Stimulated activated CD4-positive, alpha-beta T cell treated with anti-CD3 and anti-CD28 coated beads, Interleukin-4, amount 100 ng/mL, for 1 hour (primary cell): ENCODE measurements at regions not wholly inside any gene's neighbourhood (a gene's known extent, or its start where the extent isn't known, plus 50 kb on each side); places are given as distances from the start of the nearest gene placed in this dataset.

ENCODE experiments used
- DNase-seq: peaks from one replicate; pipeline ENCODE4 v3.0.0-alpha.2; 2020

DNA sequence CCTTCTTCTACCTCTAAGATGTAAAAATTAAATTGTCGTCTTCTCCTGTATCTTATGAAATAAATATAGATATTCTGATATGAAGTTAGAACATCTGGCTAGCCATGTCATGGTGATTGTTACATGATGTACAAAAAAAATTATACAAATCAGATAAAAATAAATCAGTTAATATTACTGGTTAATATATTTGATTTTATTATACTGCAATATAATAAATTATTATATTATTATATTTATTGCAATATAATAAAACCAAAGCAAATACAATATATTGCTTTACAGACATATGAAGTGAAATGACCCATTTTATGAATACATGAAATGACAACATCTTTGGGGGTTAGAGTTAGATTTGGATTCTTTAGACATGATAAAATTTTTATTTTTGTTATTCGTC lies 72.3 kb upstream of the NAALADL2 start:
- no peak for DNase-seq

DNA sequence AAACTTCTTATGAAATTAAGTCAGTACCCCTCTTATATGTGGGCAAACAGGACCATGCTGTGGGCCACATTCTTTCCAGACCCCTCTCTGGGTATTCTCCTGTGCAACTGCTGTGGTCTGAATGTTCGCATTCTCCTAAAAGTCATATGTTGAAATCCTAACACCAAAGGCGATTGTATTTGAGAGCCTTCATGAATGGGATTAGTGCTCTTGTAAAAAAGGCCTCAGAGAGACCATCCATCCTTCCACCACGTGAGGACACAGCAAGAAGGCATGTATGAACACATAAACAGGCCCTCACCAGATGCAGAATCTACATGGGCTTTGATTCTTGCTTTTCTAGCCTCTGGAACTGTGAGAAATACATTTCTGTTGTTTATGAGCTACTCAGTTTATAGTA lies 68.0 kb upstream of the NAALADL2 start:
- DNase-seq, result no peak

DNA sequence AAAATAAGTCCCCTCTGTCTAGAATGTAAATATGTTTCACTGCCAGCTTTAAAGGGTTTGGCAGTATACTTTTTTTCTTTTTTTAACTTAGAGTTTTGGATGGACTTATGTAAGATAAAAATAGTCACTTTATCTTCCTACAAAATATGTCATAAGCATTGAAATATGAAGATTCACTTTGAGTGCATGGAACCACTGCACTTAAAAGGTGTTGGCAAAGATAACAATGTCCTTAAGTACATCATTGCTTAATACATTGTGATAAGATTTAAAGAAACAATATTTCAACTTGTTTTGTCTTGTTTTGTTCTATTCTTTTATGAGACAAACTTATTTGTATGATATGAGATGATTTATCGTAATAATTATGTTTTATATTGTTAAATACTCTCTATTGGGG lies 66.3 kb upstream of the NAALADL2 start:
- DNase-seq, result no peak
